Urinary bladder (tissue), 3 donors: ENCODE measurements at regions not wholly inside any gene's neighbourhood (a gene's known extent, or its start where the extent isn't known, plus 50 kb on each side); places are given as distances from the start of the nearest gene placed in this dataset.
A peak's percentile ranks its signal among the peaks of the same experiment; 100 is the strongest.

Source experiments
- DNase-seq: peaks from one replicate; pipeline ENCODE4 v3.0.0-alpha.2; 2015; ENCODE audit errors: extremely low spot score
- H3K27ac ChIP-seq: one replicate; pipeline ENCODE4 v1.5.1; 2013; ENCODE audit warnings: low read depth, mild to moderate bottlenecking, moderate library complexity
- H3K36me3 ChIP-seq: one replicate; pipeline ENCODE4 v1.6.1; 2013; ENCODE audit warnings: mild to moderate bottlenecking, moderate library complexity; ENCODE audit not compliant: insufficient read depth
- H3K4me1 ChIP-seq: one replicate; pipeline ENCODE4 v1.6.1; 2013; ENCODE audit warnings: mild to moderate bottlenecking, moderate library complexity; ENCODE audit not compliant: insufficient read depth
- H3K4me3 ChIP-seq: one replicate; pipeline ENCODE4 v1.5.1; 2013; ENCODE audit warnings: low read depth, low read length
- WGBS: extraction: QIAGEN DNeasy Blood & Tissue Kit; methylation state at CpG from one replicate; pipeline ENCODE4 v1.1.7; 2013; 5-methylcytosine and 5-hydroxymethylcytosine counted together
- donor health status: healthy with polysubstance abuse.
- donor health status: healthy.

DNA sequence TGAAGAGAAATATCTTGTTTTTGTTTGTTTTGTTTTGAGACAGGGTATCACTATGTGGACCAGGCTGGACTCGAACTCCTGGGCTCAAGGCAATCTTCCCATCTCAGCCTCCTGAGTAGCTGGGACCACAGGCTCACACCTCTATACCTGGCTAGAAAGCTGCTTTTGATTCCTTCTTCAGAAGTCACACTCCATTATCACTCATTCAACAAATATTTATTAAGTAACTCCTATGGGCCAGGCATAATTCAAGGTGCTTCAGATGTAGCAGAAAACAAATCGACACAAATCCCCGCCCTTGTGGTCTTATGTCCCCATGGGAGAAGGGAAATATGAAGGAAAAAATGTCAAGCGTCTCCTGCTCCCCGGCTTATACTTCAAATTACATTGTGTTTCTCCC, 72.6 kb upstream of the DHX15 start:
- Histone ChIP-seq H3K4me1 (no peaks in the 10 kb centered on the region), H3K27ac (no peak overlapping the region), H3K4me3 (no peak overlapping the region), H3K36me3 (no peaks in the 10 kb centered on the region)
- 94% methylated on average over 5 of the region's 5 CpGs for WGBS
- no peak for DNase-seq

GRCh38 chr4:24657768-24658617, 73.6 kb upstream of the DHX15 start:
- Histone ChIP-seq H3K4me3 (no peak overlapping the region), H3K36me3 (no peaks in the 10 kb centered on the region), H3K27ac (no peak overlapping the region), H3K4me1 (no peaks in the 10 kb centered on the region)
- no peak for DNase-seq
- 74% methylated on average over 15 of the region's 15 CpGs for WGBS

GRCh38 chr4:24659241-24659961, 75.0 kb upstream of the DHX15 start:
- no peaks in the 10 kb centered on the region for H3K4me1 ChIP-seq
- no peak overlapping the region for H3K27ac ChIP-seq
- DNase-seq = peak; percentile 17
- H3K36me3 ChIP-seq = no peaks in the 10 kb centered on the region
- no peak overlapping the region for H3K4me3 ChIP-seq
- WGBS = 43% methylated on average over 3 of the region's 3 CpGs

GRCh38 chr4:24662056-24662455, 77.7 kb upstream of the DHX15 start:
- no peak for DNase-seq
- Histone ChIP-seq H3K4me1 (no peaks in the 10 kb centered on the region), H3K4me3 (no peak overlapping the region), H3K36me3 (no peaks in the 10 kb centered on the region), H3K27ac (no peak overlapping the region)
- 77% methylated on average over 6 of the region's 6 CpGs for WGBS

DNA sequence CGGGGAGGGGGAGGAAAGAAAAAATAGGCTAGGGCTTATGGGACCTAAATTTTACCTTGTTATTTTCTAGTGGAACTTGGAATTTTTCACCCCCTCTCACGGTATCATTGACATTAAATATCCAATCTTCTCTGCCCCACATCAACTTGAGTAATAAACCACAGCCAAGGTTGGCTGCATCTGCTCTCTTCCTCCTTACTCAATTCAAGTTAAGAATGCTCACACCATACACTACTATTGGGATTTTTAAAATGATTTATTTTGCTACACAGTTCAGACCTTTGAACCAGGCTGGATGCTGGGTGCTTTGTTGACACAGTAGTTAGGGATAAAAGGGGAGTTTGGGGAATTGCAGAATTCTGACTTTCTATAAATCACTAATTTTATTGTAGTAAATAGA, 78.2 kb upstream of the DHX15 start:
- no peak overlapping the region for H3K4me3 ChIP-seq
- H3K27ac ChIP-seq = no peak overlapping the region
- H3K36me3 ChIP-seq = no peaks in the 10 kb centered on the region
- 85% methylated on average over 2 of the region's 2 CpGs for WGBS
- no peak for DNase-seq
- H3K4me1 ChIP-seq = no peaks in the 10 kb centered on the region

DNA sequence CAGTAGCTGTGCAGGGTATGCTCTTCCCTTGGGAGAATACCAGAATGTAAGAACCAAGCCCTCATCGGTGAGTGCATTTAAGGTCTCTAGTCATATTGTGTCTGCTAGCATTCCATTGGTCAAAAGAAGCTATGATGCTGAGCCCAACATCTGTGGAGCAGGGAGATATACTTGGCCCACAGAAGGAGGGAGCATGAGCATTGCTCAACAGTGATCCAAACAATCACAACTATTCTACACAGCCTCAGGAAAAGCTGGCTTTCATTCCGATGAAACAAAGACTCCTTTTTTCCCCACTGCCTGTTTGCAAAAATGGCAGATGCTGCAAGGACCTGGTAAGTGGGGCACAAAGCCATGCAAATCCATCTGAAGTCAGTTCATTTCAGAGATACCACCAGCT, 80.6 kb upstream of the DHX15 start:
- WGBS = 53% methylated on average over 2 of the region's 2 CpGs
- no peak for DNase-seq
- no peak overlapping the region for H3K27ac ChIP-seq

DNA sequence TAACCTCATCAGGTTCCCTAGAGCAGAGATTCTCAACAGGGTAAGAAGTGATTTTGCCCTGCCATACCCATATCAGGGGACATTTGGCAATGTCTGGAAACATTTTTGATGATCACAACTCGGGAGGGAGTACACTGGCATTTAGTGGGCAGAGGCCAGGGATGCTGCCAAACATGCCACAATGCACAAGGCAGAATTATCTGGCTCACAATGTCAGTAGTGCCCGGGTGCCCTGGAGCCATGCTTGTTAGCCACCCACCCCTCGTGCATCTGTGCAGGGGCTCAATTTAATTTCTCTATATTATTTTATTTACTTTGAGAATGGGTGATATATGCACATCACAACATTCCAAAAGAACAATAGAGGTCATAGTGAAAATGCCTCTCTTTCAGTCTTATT, 82.0 kb upstream of the DHX15 start:
- no peak for DNase-seq
- WGBS = 86% methylated on average over 3 of the region's 3 CpGs
- no peaks in the 10 kb centered on the region for H3K4me1 ChIP-seq

More for the DNA sequence above, 80.6 kb upstream of the DHX15 start:
- Histone ChIP-seq H3K4me1 (no peaks in the 10 kb centered on the region), H3K4me3 (no peak overlapping the region), H3K36me3 (no peaks in the 10 kb centered on the region)

DNA sequence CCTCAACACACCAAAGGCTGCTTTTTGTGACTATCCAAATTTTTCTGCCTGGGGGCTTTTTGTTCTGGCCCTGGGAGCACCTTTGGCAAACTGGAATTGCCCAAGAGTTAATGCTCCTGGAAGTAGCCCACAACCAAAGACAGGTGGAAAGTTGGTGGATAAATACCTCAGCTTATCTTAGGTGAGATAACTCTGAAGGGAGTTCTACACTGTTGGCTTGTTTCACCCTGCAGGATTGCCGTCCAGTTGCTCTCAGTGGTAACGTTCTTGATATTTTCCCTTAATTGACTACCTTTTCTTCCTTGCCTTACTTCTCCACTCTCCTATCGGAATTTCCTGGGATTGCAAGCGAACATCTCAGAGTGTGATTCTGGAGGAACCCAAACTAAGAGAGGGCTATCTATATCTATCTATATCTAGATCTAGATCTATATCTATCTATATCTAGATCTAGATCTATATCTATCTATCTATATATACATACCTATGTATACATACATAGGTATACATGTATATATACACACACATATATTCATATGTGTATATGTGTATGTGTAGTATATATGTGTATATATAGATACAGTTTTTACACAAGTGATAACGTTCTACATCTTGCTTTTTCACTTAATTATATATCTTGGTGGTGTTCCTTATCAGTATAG, 82.6 kb upstream of the DHX15 start:
- DNase-seq = no peak
- WGBS = 95% methylated on average over 5 of the region's 5 CpGs
- H3K27ac ChIP-seq = no peak overlapping the region

More for the DNA sequence above, 82.0 kb upstream of the DHX15 start:
- Histone ChIP-seq H3K4me3 (no peak overlapping the region), H3K27ac (no peak overlapping the region), H3K36me3 (no peaks in the 10 kb centered on the region)

GRCh38 chr4:24668956-24669355, 84.6 kb upstream of the DHX15 start:
- Histone ChIP-seq H3K4me3 (no peak overlapping the region), H3K36me3 (no peaks in the 10 kb centered on the region), H3K27ac (no peak overlapping the region), H3K4me1 (no peaks in the 10 kb centered on the region)
- 58% methylated on average over 10 of the region's 10 CpGs for WGBS
- DNase-seq = no peak

More for the DNA sequence above, 82.6 kb upstream of the DHX15 start:
- H3K36me3 ChIP-seq = no peaks in the 10 kb centered on the region
- no peak overlapping the region for H3K4me3 ChIP-seq
- H3K4me1 ChIP-seq = no peaks in the 10 kb centered on the region

- DNase-seq = no peak
- H3K36me3 ChIP-seq = no peaks in the 10 kb centered on the region
- WGBS = 91% methylated on average over 6 of the region's 6 CpGs
- H3K27ac ChIP-seq = no peak overlapping the region
- no peaks in the 10 kb centered on the region for H3K4me1 ChIP-seq
- H3K4me3 ChIP-seq = no peak overlapping the region
Measured at GRCh38 chr4:24669751-24670150, 85.4 kb upstream of the DHX15 start.

- no peaks in the 10 kb centered on the region for H3K36me3 ChIP-seq
- no peak for DNase-seq
- WGBS = 81% methylated on average over 7 of the region's 7 CpGs
- H3K4me1 ChIP-seq = no peaks in the 10 kb centered on the region
- no peak overlapping the region for H3K4me3 ChIP-seq
- no peak overlapping the region for H3K27ac ChIP-seq
Measured at GRCh38 chr4:24671849-24672248, 87.5 kb upstream of the DHX15 start.

GRCh38 chr4:24672880-24673279, 88.5 kb upstream of the DHX15 start:
- Histone ChIP-seq H3K4me1 (no peaks in the 10 kb centered on the region), H3K36me3 (no peaks in the 10 kb centered on the region), H3K27ac (no peak overlapping the region), H3K4me3 (no peak overlapping the region)
- no peak for DNase-seq
- 77% methylated on average over 8 of the region's 8 CpGs for WGBS

GRCh38 chr4:24674279-24674678, 89.9 kb upstream of the DHX15 start:
- Histone ChIP-seq H3K36me3 (no peaks in the 10 kb centered on the region), H3K4me1 (no peaks in the 10 kb centered on the region), H3K4me3 (no peak overlapping the region), H3K27ac (no peak overlapping the region)
- no peak for DNase-seq
- 85% methylated on average over 2 of the region's 2 CpGs for WGBS
